HG03460 (cell line): ENCODE measurements at regions not wholly inside any gene's neighbourhood (a gene's known extent, or its start where the extent isn't known, plus 50 kb on each side); places are given as distances from the start of the nearest gene placed in this dataset.

Source experiments
- ATAC-seq: cut with Tn5 transposase; IDR thresholded peaks from one replicate; pipeline ENCODE4 v1.9.1; 2021; ENCODE audit not compliant: unreplicated experiment

GRCh38 chr2:78420132-78420531 lies 605.4 kb upstream of the REG3G start:
- no peak for ATAC-seq

GRCh38 chr2:78423631-78424030 lies 601.9 kb upstream of the REG3G start:
- ATAC-seq = no peak

DNA sequence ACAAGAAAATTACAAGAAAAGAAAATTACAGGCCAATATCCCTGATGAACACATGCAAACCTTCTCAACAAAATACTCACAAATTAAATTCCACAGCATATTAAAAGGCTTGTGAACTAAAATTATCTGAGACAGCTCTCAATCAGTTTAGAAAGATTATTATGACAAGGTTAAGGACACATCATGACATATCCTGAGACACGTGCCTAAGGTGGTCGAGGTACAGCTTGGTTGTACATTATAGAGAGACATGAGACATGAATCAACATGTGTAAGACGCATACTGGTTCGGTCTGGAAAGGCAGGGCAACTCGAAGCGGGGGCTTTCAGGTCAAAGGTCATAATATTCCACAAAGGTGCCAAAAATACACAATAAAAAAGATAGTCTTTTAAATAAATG lies 598.3 kb upstream of the REG3G start:
- ATAC-seq = no peak

GRCh38 chr2:78431241-78431640 lies 594.3 kb upstream of the REG3G start:
- no peak for ATAC-seq

- ATAC-seq = no peak
These were observed 586.4 kb upstream of the REG3G start for GRCh38 chr2:78439122-78439521.

- ATAC-seq = no peak
These were observed 569.9 kb upstream of the REG3G start for GRCh38 chr2:78455586-78455985.

DNA sequence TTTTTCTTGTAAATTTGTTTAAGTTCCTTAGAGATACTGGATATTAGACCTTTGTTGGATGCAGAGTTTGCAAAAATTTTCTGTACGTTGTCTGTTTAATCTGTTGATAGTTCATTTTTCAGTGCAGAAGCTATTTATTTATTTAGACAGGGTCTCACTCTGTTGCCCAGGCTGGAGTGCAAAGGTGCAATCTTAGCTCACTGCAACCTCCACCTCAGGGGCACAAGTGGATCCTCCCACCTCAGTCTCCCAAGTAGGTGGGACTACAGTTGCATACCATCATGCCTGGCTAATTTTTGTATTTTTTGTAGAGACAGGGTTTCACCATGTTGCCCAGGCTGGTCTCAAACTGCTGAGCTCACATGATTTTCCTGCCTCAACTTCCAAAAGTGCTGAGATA lies 568.2 kb upstream of the REG3G start:
- no peak for ATAC-seq

GRCh38 chr2:78465707-78466106 lies 559.8 kb upstream of the REG3G start:
- no peak for ATAC-seq

GRCh38 chr2:78476619-78477229 lies 548.8 kb upstream of the REG3G start:
- no peak for ATAC-seq

DNA sequence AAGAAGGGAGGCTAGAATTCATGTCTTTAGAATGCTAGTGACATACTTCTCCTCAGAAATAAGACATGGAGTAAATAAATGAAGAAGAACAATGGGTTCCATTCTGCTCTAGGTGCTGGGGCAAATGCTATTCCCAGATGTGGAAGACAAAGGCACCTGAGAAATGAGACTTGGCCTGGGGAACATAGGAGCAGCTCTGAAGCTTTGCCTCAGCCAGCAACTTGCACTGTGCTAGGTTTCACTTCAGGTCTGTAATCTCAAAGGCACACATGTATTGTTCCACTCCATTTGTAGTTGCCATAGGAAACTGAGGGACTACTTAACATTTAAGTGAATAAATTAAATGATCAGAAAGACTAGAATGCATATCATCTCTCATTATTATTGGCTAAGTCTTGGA lies 538.9 kb upstream of the REG3G start:
- no peak for ATAC-seq

DNA sequence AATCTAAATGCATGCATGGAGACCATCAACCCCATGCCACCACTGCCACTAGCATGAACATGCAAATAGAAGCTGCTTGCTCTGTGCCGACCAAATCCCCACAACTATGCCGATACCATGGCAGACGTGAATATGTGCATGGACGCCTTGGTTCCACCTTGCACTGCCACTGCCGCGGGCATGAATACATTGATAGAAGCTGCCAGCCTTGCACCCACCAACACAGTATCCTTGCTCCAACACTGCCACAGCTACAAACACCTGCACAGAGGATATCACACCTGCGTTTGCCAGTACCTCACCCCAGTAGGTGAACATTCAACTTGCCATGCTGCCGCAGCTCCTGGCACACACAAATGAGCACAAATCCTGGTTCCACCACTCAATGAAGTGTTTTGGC lies 527.4 kb upstream of the REG3G start:
- ATAC-seq = no peak

DNA sequence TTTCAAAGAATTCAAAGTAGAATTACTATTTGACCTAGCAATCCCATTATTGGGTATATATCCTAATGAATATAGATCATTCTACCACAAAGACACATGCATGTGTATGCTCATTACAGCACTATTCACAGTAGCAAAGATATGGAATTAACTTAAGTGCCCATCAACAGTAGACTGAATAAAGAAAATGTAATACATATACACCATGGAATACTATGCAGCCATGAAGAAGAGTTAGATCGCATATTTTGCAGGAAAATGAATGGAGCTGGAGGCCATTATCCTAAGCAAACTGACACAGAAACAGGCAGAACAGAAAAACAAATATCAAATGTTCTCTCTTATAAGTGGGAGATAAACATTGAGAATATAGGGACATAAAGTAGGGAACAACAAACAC lies 519.2 kb upstream of the REG3G start:
- ATAC-seq = no peak

DNA sequence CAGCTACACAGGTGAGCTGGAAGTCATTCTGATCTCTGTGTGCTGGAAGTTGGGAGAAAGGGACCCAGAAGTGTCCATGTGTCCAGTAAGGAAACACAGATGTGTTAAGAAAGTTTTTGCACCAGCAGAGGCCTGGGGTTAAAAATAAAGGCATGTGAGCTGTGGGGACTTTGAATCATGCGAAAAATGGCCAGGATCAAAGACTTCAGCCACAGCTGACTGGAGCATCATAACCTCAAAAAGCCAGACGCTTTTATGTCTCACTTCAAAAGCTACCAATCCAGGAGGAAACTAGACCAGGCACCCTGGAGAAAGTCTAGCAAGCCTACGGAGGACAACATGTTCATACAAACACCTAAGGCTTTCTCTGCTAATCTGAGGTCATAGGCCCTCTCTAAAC lies 503.6 kb upstream of the REG3G start:
- no peak for ATAC-seq

GRCh38 chr2:78532762-78533379 lies 492.6 kb upstream of the REG3G start:
- ATAC-seq = no peak

GRCh38 chr2:78535395-78535794 lies 490.1 kb upstream of the REG3G start:
- no peak for ATAC-seq

DNA sequence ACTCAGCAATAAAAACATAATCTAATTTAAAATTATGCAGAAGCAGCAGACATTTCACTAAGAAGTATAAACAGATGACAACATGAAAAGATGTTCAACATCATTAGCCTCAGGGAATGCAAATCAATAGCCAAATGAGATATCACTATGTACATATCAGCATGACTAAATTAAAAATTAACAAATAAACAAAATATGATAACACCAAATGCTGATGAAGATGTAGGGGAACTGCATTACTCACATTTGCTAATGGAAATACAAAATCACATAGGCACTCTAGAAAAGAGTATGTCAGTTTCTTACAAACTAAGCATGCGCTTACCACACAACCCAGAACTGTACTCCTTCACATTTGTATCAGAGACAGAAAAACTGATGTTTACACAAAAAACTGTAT lies 487.2 kb upstream of the REG3G start:
- ATAC-seq = no peak

DNA sequence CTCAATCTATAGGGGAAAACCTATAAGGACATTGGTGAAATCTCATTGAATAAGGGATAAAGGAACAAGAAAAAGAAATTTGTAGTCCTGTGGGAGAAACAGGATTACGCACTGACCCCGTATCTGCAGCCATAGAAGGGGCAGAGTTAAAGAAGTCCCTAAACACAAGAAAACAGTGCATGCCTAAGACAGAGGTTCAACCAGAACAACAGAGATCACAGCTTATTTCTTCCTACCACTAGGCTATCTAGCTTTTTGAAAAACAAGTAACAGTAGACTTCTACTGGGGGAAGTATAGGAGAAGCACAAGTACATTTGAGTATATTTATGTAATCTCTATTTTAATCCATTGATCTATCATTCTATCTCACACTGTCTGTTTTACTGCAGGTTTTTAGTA lies 485.2 kb upstream of the REG3G start:
- ATAC-seq = no peak

- ATAC-seq = no peak
These were observed 484.4 kb upstream of the REG3G start for GRCh38 chr2:78541088-78541450.

DNA sequence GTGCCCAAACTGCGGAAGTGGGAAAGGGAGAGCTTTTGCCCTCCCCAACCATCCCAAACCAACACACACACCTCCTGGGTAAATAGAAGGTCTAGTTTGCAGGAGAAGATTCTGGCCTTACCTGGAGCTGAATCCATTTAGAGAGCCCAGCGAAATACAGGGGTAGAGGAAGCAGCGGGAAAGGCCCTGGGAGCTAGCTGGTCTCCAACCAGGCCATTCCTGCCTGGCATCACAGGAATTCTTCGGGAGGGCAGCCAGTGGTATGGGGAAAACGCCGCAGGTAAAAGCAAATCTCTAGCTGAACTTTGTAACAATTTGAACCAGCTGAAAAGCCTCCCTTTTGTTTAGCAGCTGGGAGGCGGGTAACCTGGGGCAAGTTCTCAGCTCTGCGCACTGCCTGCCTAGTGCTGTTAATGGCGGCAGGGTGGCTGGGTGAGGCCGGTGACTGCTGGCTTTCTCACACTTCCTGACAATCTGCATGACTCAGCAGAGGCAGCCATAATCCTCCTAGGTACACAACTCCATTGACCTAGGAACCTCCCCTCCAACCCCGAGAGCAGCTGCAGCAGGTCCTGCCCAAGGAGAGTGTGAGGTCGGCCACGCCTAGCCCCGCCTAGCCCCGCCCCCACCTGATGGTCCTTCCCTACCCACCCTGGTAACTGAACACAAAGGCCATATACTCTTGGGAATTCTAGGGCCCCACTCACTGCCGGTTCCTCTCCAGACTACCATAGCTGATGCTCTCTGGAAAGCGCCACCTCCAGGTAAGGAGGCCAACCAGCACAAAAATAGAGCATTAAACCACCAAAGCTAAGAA lies 483.8 kb upstream of the REG3G start:
- no peak for ATAC-seq

GRCh38 chr2:78546843-78547242 lies 478.7 kb upstream of the REG3G start:
- ATAC-seq = no peak

GRCh38 chr2:78549766-78550165 lies 475.7 kb upstream of the REG3G start:
- ATAC-seq = no peak

- no peak for ATAC-seq
These were observed 471.4 kb upstream of the REG3G start for GRCh38 chr2:78553866-78554647.
